COLO668 (cell line): ENCODE measurements at regions not wholly inside any gene's neighbourhood (a gene's known extent, or its start where the extent isn't known, plus 50 kb on each side); places are given as distances from the start of the nearest gene placed in this dataset.
A peak's percentile ranks its signal among the peaks of the same experiment; 100 is the strongest.

Source experiments
- DNase-seq: peaks from one replicate; lab custom pipeline; 2025; ENCODE audit not compliant: unreplicated experiment; lab: John Stamatoyannopoulos, UW

GRCh38 chr18:55795101-55795669, 207.2 kb upstream of the TCF4 start:
- DNase-seq, result no peak

- no peak for DNase-seq
Observed at GRCh38 chr18:55794288-55795052, 206.5 kb upstream of the TCF4 start.

DNA sequence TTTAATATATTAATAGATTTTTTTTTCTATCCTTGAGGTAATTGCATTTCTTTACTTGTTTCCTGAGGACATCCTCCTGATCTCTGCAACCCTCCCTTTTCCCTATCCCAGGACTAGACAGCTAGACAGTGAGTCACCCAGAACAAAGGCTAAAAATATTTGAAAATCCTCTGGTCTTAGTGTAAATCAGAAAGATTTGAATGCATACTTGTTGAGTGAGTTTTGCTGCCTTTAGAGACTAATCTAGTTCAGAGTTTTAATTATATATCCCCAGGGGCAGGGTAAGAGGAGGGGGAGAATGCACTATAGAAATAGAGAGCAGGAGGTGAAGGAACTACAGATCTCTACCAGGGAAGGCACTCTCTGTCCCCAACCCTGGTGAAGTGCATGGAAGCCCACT, 202.3 kb upstream of the TCF4 start:
- DNase-seq, result no peak

DNA sequence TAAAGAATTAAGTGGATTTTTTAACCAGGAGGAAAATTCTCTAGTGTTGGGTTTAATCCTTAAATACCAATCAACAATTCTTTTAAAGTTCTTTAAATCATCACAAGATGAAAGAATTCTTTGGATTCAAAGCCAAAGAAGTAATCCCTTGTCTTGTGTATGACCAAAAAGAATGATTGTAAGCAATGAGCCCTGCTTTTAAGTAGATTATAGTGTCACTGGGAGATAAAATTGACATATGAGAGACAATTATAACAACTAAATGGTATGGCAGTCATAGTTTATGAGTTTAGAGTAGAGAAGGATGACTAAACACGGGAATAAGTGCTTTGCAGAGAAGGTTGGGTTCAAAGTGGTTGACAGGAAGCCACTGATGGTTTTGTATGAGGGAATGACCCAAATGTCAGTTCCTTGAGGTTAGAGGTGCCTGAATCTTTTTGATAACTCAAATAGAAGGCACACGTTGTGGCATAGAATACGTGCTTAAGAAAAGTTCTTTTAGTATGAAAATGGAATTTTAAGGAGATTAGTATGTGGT, 199.6 kb upstream of the TCF4 start:
- no peak for DNase-seq

GRCh38 chr18:55786651-55787272, 198.8 kb upstream of the TCF4 start:
- DNase-seq, result no peak

DNA sequence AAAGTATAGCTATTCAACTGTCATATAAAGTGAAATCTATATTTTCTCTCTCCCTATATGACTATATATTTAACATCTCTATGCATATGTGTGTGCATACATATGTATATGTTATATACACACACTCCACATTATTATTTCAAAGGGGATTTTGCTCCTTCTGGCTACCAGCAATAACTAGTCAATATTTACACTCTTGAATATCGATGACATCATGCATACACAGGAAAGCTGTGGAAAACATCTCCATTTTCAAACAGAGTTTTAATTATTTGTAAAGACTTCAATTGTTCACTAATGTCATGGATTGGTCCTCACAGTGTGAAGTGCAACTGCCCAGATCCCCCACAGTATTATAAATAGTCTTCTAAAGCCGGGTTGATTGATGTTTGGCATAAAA, 195.9 kb upstream of the TCF4 start:
- DNase-seq, result no peak

- DNase-seq, result peak; percentile 15
Observed at GRCh38 chr18:55781481-55781957, 193.5 kb upstream of the TCF4 start.

DNA sequence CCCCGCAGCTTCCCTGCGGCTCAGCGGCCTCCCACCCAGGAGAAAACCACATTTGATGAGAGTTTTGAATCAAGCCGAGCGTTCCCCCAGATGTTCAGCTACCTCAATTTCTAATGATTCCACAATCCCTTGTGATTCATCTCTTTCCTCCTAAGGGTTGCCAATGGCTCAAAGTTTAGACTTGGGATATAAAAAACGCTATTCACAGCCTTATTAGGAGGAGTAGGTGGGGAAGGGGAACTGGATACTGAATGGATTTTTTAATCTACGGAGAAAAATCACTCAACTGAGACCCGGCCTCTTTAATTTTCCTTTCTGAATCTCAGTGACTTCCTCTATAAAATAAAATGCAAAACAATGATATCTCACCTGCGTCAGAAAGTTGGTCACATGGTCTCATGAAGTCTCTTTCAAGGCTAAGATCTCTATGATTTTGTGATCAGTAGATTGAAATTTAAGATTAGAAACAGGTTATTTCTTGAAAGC, 192.6 kb upstream of the TCF4 start:
- no peak for DNase-seq

DNA sequence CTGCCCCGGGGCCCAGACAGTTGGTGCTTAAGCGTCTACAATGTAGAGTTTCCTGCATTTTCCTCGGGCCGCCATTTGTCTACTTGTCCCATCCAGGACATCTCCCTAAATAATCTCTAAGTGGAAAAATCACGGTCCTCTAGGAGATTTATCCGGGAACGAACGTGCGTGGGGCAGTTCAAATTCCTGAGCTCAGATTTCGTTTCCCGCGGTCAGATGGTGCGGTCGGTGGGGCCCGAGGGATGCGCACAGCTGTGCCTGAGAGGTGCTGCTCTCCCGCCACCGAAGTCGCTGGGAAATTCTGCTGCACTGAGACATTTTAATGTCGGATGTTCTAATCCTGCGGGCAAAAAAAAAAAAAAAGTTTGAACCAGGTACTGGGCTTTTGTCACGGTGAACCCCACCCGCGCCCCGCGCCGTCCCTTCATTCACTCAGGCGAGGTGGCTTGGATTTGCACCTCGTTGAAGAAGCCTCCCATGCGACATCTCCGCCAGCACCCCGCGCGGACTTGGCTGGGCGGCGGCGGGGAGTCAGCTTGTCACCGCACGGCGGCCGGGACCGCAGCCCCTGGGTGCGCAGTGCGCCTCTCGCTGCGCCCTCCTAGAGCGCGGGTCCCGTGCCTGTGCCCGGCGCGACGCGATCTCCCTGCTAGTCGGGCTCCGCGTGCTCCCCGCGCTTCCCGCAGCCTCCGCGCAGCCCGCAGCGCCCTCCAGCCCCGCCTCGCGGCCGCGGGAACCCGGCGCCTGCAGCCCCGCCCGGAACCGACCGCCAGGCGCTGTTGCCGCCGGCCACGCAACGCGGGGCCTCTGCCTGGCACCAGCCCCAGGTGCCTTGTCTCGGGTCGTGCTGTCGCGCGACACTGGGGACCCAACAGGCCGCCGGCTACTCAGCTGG, 191.9 kb upstream of the TCF4 start:
- DNase-seq, result peak; percentile 27

DNA sequence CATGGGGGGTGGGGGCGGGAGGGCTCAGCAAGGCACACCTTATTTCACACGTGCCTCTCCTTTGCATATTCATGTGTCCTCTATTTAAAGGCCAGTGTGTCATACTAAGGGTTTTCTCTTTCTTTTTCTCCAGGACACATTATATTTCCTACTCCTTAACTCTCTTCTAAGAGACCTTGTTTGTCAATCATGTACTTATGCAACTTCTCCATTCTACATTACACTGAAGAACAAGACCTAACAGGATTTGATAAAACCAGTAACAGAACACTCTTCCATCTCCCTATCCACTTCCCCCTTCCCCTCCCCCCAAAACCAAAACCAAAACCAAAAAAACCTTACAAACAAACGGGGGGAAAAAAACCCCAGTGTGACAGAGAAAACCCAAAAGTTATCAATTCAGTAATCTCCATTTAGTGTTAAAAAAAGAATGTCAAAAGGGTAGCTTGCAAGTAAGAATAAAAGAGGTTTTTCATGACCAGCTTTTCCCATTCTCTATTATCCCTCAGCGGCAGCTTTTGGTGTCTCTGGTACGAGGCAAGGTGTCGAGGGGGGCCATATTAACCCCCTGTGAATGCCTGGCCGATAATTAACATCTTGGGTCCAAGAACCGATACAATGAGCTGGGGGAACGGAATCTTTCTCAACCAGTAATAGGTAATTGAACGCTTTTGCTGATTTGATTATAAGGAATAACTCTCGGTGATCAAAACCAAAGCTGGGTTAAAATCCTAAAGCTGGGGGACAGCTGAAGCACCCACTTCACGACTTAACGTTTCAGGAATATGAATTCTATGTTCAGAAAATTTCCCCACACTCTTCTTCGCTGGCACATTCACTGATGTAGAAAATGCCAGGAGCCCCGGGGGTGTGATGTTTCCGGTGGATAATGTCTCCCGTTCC, 191.0 kb upstream of the TCF4 start:
- no peak for DNase-seq

DNA sequence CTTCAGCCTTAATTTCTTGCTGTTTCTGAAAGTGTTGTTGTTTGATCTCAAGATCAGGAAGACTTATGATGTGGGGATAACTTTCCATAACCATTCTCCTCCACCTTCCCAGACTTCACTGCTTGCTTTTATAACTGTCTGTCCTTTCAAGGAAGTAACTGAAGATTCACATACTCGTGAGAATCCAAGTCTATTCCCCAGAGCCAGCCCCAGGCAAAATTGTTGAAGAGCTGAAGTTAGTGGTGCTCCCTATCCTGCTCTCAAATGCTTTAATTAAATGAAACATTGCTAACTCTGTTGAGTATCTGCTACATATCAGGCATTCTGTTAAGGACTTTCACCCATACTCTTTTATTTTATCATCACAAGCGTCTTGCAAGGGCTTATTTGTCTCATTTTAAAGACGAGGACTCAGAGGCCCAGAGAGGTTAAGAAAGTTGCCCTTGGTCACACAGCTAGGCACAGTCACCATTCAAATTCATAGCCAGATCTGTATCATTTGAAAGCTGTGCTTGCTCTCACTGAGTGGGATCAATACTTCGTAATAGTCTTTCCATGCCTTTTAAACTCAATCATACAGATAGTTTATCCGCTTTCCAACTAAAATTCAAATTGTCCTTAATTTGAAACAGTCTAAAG, 189.8 kb upstream of the TCF4 start:
- no peak for DNase-seq

- DNase-seq, result no peak
Observed at GRCh38 chr18:55775972-55776371, 188.0 kb upstream of the TCF4 start.

GRCh38 chr18:55774505-55774904, 186.5 kb upstream of the TCF4 start:
- DNase-seq, result no peak

DNA sequence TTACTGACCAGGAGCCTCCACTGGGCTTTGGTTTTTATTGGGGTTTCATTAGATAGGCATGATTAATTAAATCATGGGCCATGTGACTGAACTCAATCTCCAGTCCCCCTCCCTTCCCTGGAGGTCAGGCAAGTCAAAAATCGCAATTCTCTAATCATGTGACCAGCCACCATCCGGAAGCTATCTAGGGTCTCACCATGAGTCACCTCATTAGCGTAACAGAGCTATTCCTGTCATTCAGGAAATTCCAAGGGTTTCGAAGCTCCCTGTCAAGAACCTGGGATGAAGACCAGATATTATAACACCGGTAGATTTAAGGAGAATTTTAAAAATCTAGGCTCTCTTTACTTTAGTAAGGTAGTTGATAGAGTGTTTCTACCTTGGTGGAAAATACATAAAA, 180.3 kb upstream of the TCF4 start:
- DNase-seq, result no peak

DNA sequence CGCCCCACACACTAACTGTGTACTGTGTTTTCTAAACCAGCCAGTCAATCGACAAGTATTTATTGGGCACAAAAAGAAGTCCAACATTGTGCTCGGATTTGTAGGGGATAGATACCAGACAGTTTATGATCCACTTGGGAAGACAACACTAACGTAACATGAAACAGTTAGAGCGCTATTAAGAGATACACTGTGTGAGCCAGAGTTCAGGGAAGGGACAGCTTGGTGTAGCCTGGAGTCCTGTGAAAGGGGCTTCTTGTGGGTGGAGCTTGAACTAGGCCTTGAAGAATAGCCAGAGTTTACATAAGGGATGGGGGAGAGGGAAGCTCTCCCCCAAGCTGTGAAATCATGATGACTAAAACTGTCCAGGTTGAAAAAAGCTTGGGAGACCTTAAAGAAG, 176.4 kb upstream of the TCF4 start:
- no peak for DNase-seq

- DNase-seq, result no peak
Observed at GRCh38 chr18:55763805-55764204, 175.8 kb upstream of the TCF4 start.

DNA sequence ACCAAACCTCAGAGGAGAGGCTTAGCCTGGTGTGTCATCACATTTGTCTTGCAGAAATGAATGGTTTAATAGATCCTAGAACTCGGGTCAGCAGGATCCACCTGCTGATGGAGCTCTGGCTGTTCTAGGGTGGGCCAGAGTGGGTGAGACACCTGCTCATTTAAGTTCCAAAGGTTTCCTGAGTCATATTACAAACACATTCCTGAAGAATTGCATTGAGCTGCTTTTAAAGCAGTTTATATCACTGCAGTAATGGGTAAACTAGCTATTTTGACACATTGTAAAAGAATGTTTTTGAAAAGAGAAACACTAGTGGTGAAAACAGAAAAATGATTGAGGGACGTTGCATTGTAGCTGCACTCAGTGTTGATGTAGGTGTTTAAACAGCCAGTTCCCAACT, 175.3 kb upstream of the TCF4 start:
- DNase-seq, result no peak

- no peak for DNase-seq
Observed at GRCh38 chr18:55762424-55762823, 174.4 kb upstream of the TCF4 start.

GRCh38 chr18:55753643-55754263, 165.8 kb upstream of the TCF4 start:
- DNase-seq, result no peak
